DND-41 (cell line): ENCODE measurements at regions not wholly inside any gene's neighbourhood (a gene's known extent, or its start where the extent isn't known, plus 50 kb on each side); places are given as distances from the start of the nearest gene placed in this dataset.

Experiments
- CTCF ChIP-seq: IDR thresholded peaks from 2 replicates; pipeline ENCODE4 v1.5.1; 2012; ENCODE audit warnings: borderline replicate concordance, low read length, moderate library complexity, mild to moderate bottlenecking; ENCODE audit not compliant: poor library complexity, severe bottlenecking; ENCODE audit errors: extremely low read depth
- EZH2 ChIP-seq: IDR thresholded peaks from 3 replicates; pipeline ENCODE4 v1.6.1; 2012; ENCODE audit warnings: borderline replicate concordance, low read depth, mild to moderate bottlenecking, moderate library complexity, low read length, inconsistent platforms; ENCODE audit not compliant: severe bottlenecking

- TF ChIP-seq CTCF (no peak), EZH2 (no peak)
These were observed 185.5 kb downstream of the TEX13C start for GRCh38 chrX:125505207-125505606.
